ENCODE measurements at regions not wholly inside any gene's neighbourhood (a gene's known extent, or its start where the extent isn't known, plus 50 kb on each side); places are given as distances from the start of the nearest gene placed in this dataset.

GRCh38 chr13:74372511-74372910, 238.3 kb upstream of the KLF12 start (continued):
- TF ChIP-seq, protein P1, sequence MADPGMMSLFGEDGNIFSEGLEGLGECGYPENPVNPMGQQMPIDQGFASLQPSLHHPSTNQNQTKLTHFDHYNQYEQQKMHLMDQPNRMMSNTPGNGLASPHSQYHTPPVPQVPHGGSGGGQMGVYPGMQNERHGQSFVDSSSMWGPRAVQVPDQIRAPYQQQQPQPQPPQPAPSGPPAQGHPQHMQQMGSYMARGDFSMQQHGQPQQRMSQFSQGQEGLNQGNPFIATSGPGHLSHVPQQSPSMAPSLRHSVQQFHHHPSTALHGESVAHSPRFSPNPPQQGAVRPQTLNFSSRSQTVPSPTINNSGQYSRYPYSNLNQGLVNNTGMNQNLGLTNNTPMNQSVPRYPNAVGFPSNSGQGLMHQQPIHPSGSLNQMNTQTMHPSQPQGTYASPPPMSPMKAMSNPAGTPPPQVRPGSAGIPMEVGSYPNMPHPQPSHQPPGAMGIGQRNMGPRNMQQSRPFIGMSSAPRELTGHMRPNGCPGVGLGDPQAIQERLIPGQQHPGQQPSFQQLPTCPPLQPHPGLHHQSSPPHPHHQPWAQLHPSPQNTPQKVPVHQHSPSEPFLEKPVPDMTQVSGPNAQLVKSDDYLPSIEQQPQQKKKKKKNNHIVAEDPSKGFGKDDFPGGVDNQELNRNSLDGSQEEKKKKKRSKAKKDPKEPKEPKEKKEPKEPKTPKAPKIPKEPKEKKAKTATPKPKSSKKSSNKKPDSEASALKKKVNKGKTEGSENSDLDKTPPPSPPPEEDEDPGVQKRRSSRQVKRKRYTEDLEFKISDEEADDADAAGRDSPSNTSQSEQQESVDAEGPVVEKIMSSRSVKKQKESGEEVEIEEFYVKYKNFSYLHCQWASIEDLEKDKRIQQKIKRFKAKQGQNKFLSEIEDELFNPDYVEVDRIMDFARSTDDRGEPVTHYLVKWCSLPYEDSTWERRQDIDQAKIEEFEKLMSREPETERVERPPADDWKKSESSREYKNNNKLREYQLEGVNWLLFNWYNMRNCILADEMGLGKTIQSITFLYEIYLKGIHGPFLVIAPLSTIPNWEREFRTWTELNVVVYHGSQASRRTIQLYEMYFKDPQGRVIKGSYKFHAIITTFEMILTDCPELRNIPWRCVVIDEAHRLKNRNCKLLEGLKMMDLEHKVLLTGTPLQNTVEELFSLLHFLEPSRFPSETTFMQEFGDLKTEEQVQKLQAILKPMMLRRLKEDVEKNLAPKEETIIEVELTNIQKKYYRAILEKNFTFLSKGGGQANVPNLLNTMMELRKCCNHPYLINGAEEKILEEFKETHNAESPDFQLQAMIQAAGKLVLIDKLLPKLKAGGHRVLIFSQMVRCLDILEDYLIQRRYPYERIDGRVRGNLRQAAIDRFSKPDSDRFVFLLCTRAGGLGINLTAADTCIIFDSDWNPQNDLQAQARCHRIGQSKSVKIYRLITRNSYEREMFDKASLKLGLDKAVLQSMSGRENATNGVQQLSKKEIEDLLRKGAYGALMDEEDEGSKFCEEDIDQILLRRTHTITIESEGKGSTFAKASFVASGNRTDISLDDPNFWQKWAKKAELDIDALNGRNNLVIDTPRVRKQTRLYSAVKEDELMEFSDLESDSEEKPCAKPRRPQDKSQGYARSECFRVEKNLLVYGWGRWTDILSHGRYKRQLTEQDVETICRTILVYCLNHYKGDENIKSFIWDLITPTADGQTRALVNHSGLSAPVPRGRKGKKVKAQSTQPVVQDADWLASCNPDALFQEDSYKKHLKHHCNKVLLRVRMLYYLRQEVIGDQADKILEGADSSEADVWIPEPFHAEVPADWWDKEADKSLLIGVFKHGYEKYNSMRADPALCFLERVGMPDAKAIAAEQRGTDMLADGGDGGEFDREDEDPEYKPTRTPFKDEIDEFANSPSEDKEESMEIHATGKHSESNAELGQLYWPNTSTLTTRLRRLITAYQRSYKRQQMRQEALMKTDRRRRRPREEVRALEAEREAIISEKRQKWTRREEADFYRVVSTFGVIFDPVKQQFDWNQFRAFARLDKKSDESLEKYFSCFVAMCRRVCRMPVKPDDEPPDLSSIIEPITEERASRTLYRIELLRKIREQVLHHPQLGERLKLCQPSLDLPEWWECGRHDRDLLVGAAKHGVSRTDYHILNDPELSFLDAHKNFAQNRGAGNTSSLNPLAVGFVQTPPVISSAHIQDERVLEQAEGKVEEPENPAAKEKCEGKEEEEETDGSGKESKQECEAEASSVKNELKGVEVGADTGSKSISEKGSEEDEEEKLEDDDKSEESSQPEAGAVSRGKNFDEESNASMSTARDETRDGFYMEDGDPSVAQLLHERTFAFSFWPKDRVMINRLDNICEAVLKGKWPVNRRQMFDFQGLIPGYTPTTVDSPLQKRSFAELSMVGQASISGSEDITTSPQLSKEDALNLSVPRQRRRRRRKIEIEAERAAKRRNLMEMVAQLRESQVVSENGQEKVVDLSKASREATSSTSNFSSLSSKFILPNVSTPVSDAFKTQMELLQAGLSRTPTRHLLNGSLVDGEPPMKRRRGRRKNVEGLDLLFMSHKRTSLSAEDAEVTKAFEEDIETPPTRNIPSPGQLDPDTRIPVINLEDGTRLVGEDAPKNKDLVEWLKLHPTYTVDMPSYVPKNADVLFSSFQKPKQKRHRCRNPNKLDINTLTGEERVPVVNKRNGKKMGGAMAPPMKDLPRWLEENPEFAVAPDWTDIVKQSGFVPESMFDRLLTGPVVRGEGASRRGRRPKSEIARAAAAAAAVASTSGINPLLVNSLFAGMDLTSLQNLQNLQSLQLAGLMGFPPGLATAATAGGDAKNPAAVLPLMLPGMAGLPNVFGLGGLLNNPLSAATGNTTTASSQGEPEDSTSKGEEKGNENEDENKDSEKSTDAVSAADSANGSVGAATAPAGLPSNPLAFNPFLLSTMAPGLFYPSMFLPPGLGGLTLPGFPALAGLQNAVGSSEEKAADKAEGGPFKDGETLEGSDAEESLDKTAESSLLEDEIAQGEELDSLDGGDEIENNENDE (IDR thresholded peaks at IDR 0.05; ENCODE audit: insufficient replicate concordance, low read length), result no peak
- TF ChIP-seq SIN3A (conservative IDR thresholded peaks at IDR 0.05 in 1 of 2, IDR thresholded peaks at IDR 0.05 in 1 of 2; ENCODE audit: low read depth in 1 of 2, low read length in 2 of 2) (no peak), CREB1 (IDR thresholded peaks at IDR 0.05) (no peak), CHD2 (IDR thresholded peaks at IDR 0.05; ENCODE audit: low read length) (no peak), TBP (IDR thresholded peaks at IDR 0.05; ENCODE audit: low read depth, low read length) (no peak), FOSL1 (IDR thresholded peaks at IDR 0.05; ENCODE audit: insufficient read depth, low read depth, low read length) (no peak), GTF2F1 (IDR thresholded peaks at IDR 0.05; ENCODE audit: borderline replicate concordance, low read depth, low read length) (no peak), SP4 (IDR thresholded peaks at IDR 0.05; ENCODE audit: low read length) (no peak), SIX5 (IDR thresholded peaks at IDR 0.05; ENCODE audit: low read depth, low read length) (no peak), RFX5 (IDR thresholded peaks at IDR 0.05; ENCODE audit: borderline replicate concordance, low read depth, low read length) (no peak), CTBP2 (IDR thresholded peaks at IDR 0.05; ENCODE audit: borderline replicate concordance, insufficient read depth, insufficient read length, low read length) (no peak)
